Transverse colon (tissue), 4 donors: ENCODE measurements at regions not wholly inside any gene's neighbourhood (a gene's known extent, or its start where the extent isn't known, plus 50 kb on each side); places are given as distances from the start of the nearest gene placed in this dataset.

Experiments used
- DNase-seq: peaks from one replicate; pipeline ENCODE4 v3.0.0-alpha.2; 2019
- H3K27ac ChIP-seq, 4 donors: fragments of 200-600 bp; sonication (generic); 2 replicates each; pipeline ENCODE4 v1.5.1; 2016 to 2018; ENCODE audit warnings: inconsistent platforms in 4 of 4
- H3K27me3 ChIP-seq: fragments of 200-600 bp; sonication (generic); 2 replicates; pipeline ENCODE4 v1.5.1; 2017; ENCODE audit warnings: inconsistent platforms
- H3K36me3 ChIP-seq, 4 donors: fragments of 200-600 bp; sonication (generic); 2 replicates each; pipeline ENCODE4 v1.5.1; 2017 to 2019; ENCODE audit warnings: inconsistent platforms in 4 of 4
- H3K4me1 ChIP-seq, 4 donors: fragments of 200-600 bp; sonication (generic); 2 replicates each; pipeline ENCODE4 v1.5.1; 2017 to 2020; ENCODE audit warnings: inconsistent platforms in 4 of 4
- H3K4me3 ChIP-seq, 4 donors: fragments of 200-600 bp; sonication (generic); 1 replicate in 1 of 4; 2 replicates in 3 of 4; pipeline versions ENCODE4 v1.5.1 to v1.6.1; 2017 to 2019; ENCODE audit warnings: inconsistent platforms in 4 of 4
- H3K9me3 ChIP-seq, 2 donors: fragments of 200-600 bp; sonication (generic); 2 replicates each; pipeline ENCODE4 v1.5.1; 2017 to 2019; ENCODE audit warnings: inconsistent platforms in 2 of 2
- CTCF ChIP-seq, 5 experiments: fragments of 200-600 bp in 3 of 5; fragments of 450-650 bp in 2 of 5; sonication (generic) in 3 of 5; IDR thresholded peaks; 1 replicate in 2 of 5; 2 replicates in 3 of 5; pipeline ENCODE4 v1.5.1; 2016 to 2017; ENCODE audit warnings: antibody characterized with exemption in 5 of 5, inconsistent platforms in 3 of 5, mild to moderate bottlenecking in 2 of 5, moderate library complexity in 1 of 5
- EP300 ChIP-seq: sonication (generic); formaldehyde crosslinking; IDR thresholded peaks from one replicate; pipeline ENCODE4 v1.6.1; 2017; ENCODE audit warnings: antibody characterized with exemption, low read depth
- POLR2A ChIP-seq: fragments of 450-650 bp; IDR thresholded peaks from one replicate; pipeline ENCODE4 v1.6.1; 2016; ENCODE audit warnings: antibody characterized with exemption, mild to moderate bottlenecking, moderate library complexity
- POLR2AphosphoS5 ChIP-seq, 3 donors: sonication (generic); formaldehyde crosslinking; IDR thresholded peaks; one replicate each; pipeline ENCODE4 v1.6.1; 2016; ENCODE audit warnings: antibody characterized with exemption in 3 of 3
- WGBS, 2 donors: methylation state at CpG; one replicate each; pipeline ENCODE4 v1.1.5; 2018; ENCODE audit warnings: low coverage in 1 of 2; 5-methylcytosine and 5-hydroxymethylcytosine counted together
- in situ Hi-C, 4 donors: fragments of 200-750 bp; cut with MboI; loops; one replicate each; pipeline versions ENCODE4 v1.15.0 to v1.15.1; 2017; ENCODE audit warnings: low sequenced_read_pairs in 3 of 4, low pct_ligation_motif_present in 1 of 4, low pct_unique_long_range_greater_than_20kb in 1 of 4
- intact Hi-C: fragments of 100-400 bp; cut with DNase I; formaldehyde crosslinking; loops from one replicate; pipeline ENCODE4 v1.15.1; 2023; ENCODE audit warnings: low total_unique reads

- DNase-seq, result no peak
- 63 to 64% methylated on average over 4 to 6 of the region's 6 CpGs for WGBS, 2 donors
- Histone ChIP-seq H3K36me3 (no peaks in the 10 kb centered on the region), H3K27ac (no peak overlapping the region), H3K27me3 (no peaks in the 10 kb centered on the region), H3K9me3 (no peaks in the 10 kb centered on the region), H3K4me3 (no peak overlapping the region), H3K4me1 (peaks cover 0 to 4% (median 0%) of the 10 kb centered on the region in 4 donors)
- intact Hi-C loops, result no loop called here
- in situ Hi-C loops, result no loop called here
- TF ChIP-seq POLR2A, result no peak
- TF ChIP-seq CTCF (IDR thresholded peaks at IDR 0.05), result no peak
- no peak for TF ChIP-seq EP300
- no peak for TF ChIP-seq POLR2AphosphoS5 (IDR thresholded peaks at IDR 0.05)
These were observed 344.7 kb downstream of the CDH26 start for GRCh38 chr20:60302875-60303274.

GRCh38 chr20:60304026-60304590, 345.9 kb downstream of the CDH26 start:
- in situ Hi-C loops, result no loop called here
- intact Hi-C loops, result no loop called here
- Histone ChIP-seq H3K4me3 (no peak overlapping the region), H3K9me3 (no peaks in the 10 kb centered on the region), H3K4me1 (peaks cover 0 to 4% (median 0%) of the 10 kb centered on the region in 4 donors), H3K27me3 (no peaks in the 10 kb centered on the region), H3K36me3 (no peaks in the 10 kb centered on the region), H3K27ac (no peak overlapping the region)
- TF ChIP-seq EP300, result no peak
- no peak for TF ChIP-seq CTCF (IDR thresholded peaks at IDR 0.05)
- no peak for TF ChIP-seq POLR2AphosphoS5 (IDR thresholded peaks at IDR 0.05)
- no peak for TF ChIP-seq POLR2A
- DNase-seq, result no peak
- 90 to 92% methylated on average over 2 to 7 of the region's 7 CpGs for WGBS, 2 donors

- Histone ChIP-seq H3K4me1 (peaks cover 0 to under 1% (median 0%) of the 10 kb centered on the region in 4 donors), H3K27ac (no peak overlapping the region), H3K36me3 (no peaks in the 10 kb centered on the region), H3K27me3 (no peaks in the 10 kb centered on the region), H3K4me3 (no peak overlapping the region), H3K9me3 (no peaks in the 10 kb centered on the region)
- DNase-seq, result no peak
- no peak for TF ChIP-seq EP300
- no peak for TF ChIP-seq POLR2AphosphoS5 (IDR thresholded peaks at IDR 0.05)
- TF ChIP-seq POLR2A, result no peak
- TF ChIP-seq CTCF (IDR thresholded peaks at IDR 0.05), result no peak
- intact Hi-C loops, result no loop called here
- WGBS, 2 donors, result 76% methylated on average over 4 of the region's 4 CpGs; no CpG with 5 or more reads in 1 of the 2 donors
- in situ Hi-C loops, result no loop called here
These were observed 346.7 kb downstream of the CDH26 start for GRCh38 chr20:60304931-60305330.

GRCh38 chr20:60306105-60306504, 347.9 kb downstream of the CDH26 start:
- H3K27me3 ChIP-seq, result no peaks in the 10 kb centered on the region
- intact Hi-C loops, result no loop called here
- H3K36me3 ChIP-seq, result no peaks in the 10 kb centered on the region
- H3K4me1 ChIP-seq, result no peaks in the 10 kb centered on the region
- H3K4me3 ChIP-seq, result no peak overlapping the region
- no peaks in the 10 kb centered on the region for H3K9me3 ChIP-seq
- no peak for DNase-seq
- 53 to 59% methylated on average over 3 of the region's 3 CpGs for WGBS, 2 donors
- in situ Hi-C loops, result no loop called here
- no peak overlapping the region for H3K27ac ChIP-seq
- no peak for TF ChIP-seq POLR2AphosphoS5 (IDR thresholded peaks at IDR 0.05)
- no peak for TF ChIP-seq EP300
- no peak for TF ChIP-seq POLR2A

GRCh38 chr20:60306551-60306950, 348.3 kb downstream of the CDH26 start:
- in situ Hi-C loops, result no loop called here
- H3K9me3 ChIP-seq, result no peaks in the 10 kb centered on the region
- WGBS, 2 donors, result 68 to 70% methylated on average over 7 of the region's 7 CpGs
- no peaks in the 10 kb centered on the region for H3K4me1 ChIP-seq
- intact Hi-C loops, result no loop called here
- H3K27ac ChIP-seq, result no peak overlapping the region
- H3K27me3 ChIP-seq, result no peaks in the 10 kb centered on the region
- no peaks in the 10 kb centered on the region for H3K36me3 ChIP-seq
- no peak overlapping the region for H3K4me3 ChIP-seq
- no peak for DNase-seq
- TF ChIP-seq CTCF (IDR thresholded peaks at IDR 0.05) (no peak), POLR2A (no peak), POLR2AphosphoS5 (IDR thresholded peaks at IDR 0.05) (no peak)
